HG02642 (cell line): ENCODE measurements at regions not wholly inside any gene's neighbourhood (a gene's known extent, or its start where the extent isn't known, plus 50 kb on each side); places are given as distances from the start of the nearest gene placed in this dataset.

Experiments used
- ATAC-seq: cut with Tn5 transposase; IDR thresholded peaks from one replicate; pipeline ENCODE4 v1.9.1; 2021; ENCODE audit warnings: mild to moderate bottlenecking; ENCODE audit not compliant: unreplicated experiment, poor library complexity

- no peak for ATAC-seq
These were observed 76.5 kb downstream of the C1D start for GRCh38 chr2:67986258-67986657.
